ENCODE measurements at regions not wholly inside any gene's neighbourhood (a gene's known extent, or its start where the extent isn't known, plus 50 kb on each side); places are given as distances from the start of the nearest gene placed in this dataset.

DNA sequence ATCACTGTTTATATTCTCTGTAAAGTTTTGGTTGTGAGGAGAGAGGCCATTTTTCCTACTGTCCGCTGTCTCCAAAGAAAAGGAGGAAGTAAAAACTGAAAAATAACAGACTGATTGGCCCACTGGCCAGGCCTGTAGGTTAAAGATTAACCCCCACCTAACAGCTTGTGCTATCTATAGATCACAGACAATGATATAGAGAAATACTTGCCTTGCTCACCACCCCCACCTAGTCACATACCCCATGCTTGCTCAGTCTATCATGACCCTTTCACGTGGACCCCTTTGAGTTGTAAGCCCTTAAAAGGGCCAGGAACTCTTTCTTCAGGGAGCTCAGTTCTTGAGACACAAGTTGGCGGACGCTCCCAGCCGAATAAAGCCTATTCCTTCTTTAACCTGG lies 357.4 kb downstream of the PRDM9 start:
- no peaks in the 10 kb centered on the region for H3K4me1 ChIP-seq
- H3K4me2 ChIP-seq, result no peak overlapping the region
- FAIRE-seq, result no peak
- no peak overlapping the region for H3K27ac ChIP-seq
- WGBS (ENCODE audit: missing lambda C conversion rate), result 43% methylated on average over 5 of the region's 5 CpGs
- no peak for DNase-seq (ENCODE audit: low read depth in 1 of 2, low spot score in 1 of 2)
- TF ChIP-seq SMC3 (IDR thresholded peaks at IDR 0.05) (no peak), TP53 (CRISPR knock-in tag; IDR thresholded peaks at IDR 0.05) (no peak), NR3C1 (IDR thresholded peaks at IDR 0.05) (no peak), CHD2 (IDR thresholded peaks at IDR 0.05; ENCODE audit: low read length, partially characterized antibody) (no peak)
- ATAC-seq, result no peak
- H3K4me3 ChIP-seq, result no peak overlapping the region
- POLR2A ChIA-PET, result no interaction called here
- CTCF ChIA-PET, result no interaction called here
- H3K9me3 ChIP-seq, result no peaks in the 10 kb centered on the region; the same call in 2 of the 3 replicates

DNA sequence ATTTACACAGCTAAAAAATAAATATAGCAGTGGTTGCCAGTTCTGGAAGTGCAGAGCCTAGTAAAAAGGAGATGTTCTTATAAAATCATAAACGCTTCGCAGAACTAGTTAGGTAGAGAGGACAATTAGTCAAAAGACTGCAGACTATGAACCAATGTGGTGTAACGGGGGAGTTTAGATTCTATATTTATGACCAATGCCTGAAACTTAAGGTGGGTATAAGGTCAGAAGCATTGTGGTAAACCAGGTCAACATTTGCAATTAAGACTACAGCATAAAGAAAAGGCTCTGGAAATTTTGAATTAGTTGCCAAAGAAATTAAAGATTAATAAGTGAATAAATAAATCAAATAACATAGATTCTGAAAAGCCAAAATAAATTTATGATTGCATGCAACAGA lies 370.4 kb downstream of the PRDM9 start:
- ChIA-PET CTCF (no interaction called here), POLR2A (no interaction called here)
- Histone ChIP-seq H3K4me1 (no peaks in the 10 kb centered on the region), H3K9me3 (no peaks in the 10 kb centered on the region), H3K27ac (no peak overlapping the region), H3K4me3 (no peak overlapping the region), H3K4me2 (no peak overlapping the region)
- ATAC-seq (no peak), DNase-seq (ENCODE audit: low read depth in 1 of 2, low spot score in 1 of 2) (no peak), FAIRE-seq (no peak)
- 51% methylated on average over 3 of the region's 3 CpGs for WGBS (ENCODE audit: missing lambda C conversion rate)
- TF ChIP-seq FOXS1 (CRISPR knock-in tag; IDR thresholded peaks at IDR 0.05) (no peak), MYC (IDR thresholded peaks at IDR 0.05; ENCODE audit: borderline replicate concordance, low read length) (no peak), HOXA7 (CRISPR knock-in tag; IDR thresholded peaks at IDR 0.05) (no peak), NFE2L2 (conservative IDR thresholded peaks at IDR 0.05; ENCODE audit: low read length) (no peak), SREBF2 (IDR thresholded peaks at IDR 0.05) (no peak), CBX8 (IDR thresholded peaks at IDR 0.05) (no peak), MAZ (IDR thresholded peaks at IDR 0.05; ENCODE audit: borderline replicate concordance, low read depth, low read length) (no peak), RAD21 (conservative IDR thresholded peaks at IDR 0.05 in 1 of 2, IDR thresholded peaks at IDR 0.05 in 1 of 2) (no peak), KDM1A (IDR thresholded peaks at IDR 0.05; ENCODE audit: low read depth) (no peak), HDAC2 (IDR thresholded peaks at IDR 0.05) (no peak)
- TF ChIP-seq, protein P1, sequence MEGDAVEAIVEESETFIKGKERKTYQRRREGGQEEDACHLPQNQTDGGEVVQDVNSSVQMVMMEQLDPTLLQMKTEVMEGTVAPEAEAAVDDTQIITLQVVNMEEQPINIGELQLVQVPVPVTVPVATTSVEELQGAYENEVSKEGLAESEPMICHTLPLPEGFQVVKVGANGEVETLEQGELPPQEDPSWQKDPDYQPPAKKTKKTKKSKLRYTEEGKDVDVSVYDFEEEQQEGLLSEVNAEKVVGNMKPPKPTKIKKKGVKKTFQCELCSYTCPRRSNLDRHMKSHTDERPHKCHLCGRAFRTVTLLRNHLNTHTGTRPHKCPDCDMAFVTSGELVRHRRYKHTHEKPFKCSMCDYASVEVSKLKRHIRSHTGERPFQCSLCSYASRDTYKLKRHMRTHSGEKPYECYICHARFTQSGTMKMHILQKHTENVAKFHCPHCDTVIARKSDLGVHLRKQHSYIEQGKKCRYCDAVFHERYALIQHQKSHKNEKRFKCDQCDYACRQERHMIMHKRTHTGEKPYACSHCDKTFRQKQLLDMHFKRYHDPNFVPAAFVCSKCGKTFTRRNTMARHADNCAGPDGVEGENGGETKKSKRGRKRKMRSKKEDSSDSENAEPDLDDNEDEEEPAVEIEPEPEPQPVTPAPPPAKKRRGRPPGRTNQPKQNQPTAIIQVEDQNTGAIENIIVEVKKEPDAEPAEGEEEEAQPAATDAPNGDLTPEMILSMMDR (IDR thresholded peaks at IDR 0.05), result no peak
- TF ChIP-seq, protein P2, sequence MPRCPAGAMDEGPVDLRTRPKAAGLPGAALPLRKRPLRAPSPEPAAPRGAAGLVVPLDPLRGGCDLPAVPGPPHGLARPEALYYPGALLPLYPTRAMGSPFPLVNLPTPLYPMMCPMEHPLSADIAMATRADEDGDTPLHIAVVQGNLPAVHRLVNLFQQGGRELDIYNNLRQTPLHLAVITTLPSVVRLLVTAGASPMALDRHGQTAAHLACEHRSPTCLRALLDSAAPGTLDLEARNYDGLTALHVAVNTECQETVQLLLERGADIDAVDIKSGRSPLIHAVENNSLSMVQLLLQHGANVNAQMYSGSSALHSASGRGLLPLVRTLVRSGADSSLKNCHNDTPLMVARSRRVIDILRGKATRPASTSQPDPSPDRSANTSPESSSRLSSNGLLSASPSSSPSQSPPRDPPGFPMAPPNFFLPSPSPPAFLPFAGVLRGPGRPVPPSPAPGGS (IDR thresholded peaks at IDR 0.05), result no peak
- TF ChIP-seq, protein P3, sequence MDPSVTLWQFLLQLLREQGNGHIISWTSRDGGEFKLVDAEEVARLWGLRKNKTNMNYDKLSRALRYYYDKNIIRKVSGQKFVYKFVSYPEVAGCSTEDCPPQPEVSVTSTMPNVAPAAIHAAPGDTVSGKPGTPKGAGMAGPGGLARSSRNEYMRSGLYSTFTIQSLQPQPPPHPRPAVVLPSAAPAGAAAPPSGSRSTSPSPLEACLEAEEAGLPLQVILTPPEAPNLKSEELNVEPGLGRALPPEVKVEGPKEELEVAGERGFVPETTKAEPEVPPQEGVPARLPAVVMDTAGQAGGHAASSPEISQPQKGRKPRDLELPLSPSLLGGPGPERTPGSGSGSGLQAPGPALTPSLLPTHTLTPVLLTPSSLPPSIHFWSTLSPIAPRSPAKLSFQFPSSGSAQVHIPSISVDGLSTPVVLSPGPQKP (IDR thresholded peaks at IDR 0.05; ENCODE audit: low read depth, low read length), result no peak
- TF ChIP-seq, protein P4, sequence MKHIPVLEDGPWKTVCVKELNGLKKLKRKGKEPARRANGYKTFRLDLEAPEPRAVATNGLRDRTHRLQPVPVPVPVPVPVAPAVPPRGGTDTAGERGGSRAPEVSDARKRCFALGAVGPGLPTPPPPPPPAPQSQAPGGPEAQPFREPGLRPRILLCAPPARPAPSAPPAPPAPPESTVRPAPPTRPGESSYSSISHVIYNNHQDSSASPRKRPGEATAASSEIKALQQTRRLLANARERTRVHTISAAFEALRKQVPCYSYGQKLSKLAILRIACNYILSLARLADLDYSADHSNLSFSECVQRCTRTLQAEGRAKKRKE (CRISPR knock-in tag; IDR thresholded peaks at IDR 0.05; ENCODE audit: low read depth), result no peak
- TF ChIP-seq, protein P5, sequence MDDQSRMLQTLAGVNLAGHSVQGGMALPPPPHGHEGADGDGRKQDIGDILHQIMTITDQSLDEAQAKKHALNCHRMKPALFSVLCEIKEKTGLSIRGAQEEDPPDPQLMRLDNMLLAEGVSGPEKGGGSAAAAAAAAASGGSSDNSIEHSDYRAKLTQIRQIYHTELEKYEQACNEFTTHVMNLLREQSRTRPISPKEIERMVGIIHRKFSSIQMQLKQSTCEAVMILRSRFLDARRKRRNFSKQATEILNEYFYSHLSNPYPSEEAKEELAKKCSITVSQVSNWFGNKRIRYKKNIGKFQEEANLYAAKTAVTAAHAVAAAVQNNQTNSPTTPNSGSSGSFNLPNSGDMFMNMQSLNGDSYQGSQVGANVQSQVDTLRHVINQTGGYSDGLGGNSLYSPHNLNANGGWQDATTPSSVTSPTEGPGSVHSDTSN (IDR thresholded peaks at IDR 0.05), result no peak
